Ureter (tissue), 1 donor: ENCODE measurements at regions not wholly inside any gene's neighbourhood (a gene's known extent, or its start where the extent isn't known, plus 50 kb on each side); places are given as distances from the start of the nearest gene placed in this dataset.
"Not testable (repeated sequence)": the region's sequence is repeated elsewhere in the genome, so short reads cannot be mapped to it uniquely, and the experiment has no call there.

Experiments
- DNase-seq: peaks from one replicate; pipeline ENCODE4 v3.0.0-alpha.2; 2020; ENCODE audit warnings: low spot score
- donor health status: DM: yes; HTN: yes; CAD: no.

- DNase-seq = no peak
Observed at GRCh38 chr10:2920637-2921036, 146.7 kb upstream of the PFKP start.

DNA sequence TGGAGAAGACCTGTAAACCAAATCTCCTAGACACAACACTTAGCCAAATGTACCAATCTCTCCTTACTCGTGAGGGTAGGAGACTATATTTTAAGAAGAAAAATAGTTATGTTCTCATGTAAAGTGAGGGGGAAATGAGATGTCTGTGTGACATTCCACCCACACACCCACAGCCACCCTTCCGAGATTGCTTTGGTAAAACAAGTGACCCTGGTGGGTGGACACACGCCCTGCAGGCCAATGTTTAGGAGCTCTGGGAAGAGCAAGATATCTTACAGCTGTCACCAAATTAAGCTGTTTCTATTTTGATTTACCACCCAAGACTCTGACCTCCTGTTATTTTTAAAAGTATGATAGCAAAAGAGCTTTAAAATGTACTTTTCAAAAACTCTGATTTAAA lies 147.2 kb upstream of the PFKP start:
- DNase-seq = no peak

GRCh38 chr10:2919016-2919415 lies 148.3 kb upstream of the PFKP start:
- DNase-seq = no peak

- no peak for DNase-seq
Observed at GRCh38 chr10:2918489-2918888, 148.9 kb upstream of the PFKP start.

GRCh38 chr10:2917926-2918325 lies 149.4 kb upstream of the PFKP start:
- no peak for DNase-seq

DNA sequence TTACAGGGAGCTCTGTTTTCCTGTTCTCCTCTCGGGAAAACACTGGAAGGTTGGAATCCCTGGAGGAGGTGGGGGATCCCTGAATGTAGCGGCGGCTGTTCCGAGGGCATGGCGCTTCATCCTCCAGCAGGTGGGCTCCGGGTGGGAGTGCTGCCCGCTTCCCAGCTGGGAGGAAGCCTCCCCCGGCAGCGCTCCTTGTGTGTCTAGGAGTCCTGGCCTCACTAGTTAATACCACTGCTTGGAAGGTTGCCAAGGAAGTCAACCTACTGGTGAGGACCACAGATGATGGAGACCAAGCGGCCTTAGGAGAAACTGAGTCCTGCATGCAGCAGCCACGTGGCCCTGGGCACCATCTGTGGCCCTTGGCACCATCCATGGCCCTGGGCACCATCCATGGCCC lies 151.9 kb upstream of the PFKP start:
- no peak for DNase-seq

DNA sequence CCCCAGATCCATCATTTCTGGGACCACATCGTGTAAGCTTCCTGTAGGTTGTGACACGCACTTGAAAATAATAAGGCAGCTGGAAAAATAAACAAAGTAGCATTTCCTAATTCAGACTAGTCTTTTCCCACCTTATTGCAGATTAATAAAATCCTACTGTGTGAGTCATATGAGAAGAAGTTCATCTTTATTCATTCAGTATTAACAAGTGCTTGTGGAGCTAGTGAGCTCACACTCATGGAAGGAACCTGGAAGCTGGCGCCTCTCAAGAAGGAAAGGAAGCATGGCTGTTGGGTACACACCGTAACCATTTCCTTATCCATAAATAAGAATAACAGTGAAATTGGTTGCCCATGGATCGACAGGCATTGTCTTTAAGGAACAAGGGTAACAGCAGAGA lies 152.6 kb upstream of the PFKP start:
- no peak for DNase-seq

DNA sequence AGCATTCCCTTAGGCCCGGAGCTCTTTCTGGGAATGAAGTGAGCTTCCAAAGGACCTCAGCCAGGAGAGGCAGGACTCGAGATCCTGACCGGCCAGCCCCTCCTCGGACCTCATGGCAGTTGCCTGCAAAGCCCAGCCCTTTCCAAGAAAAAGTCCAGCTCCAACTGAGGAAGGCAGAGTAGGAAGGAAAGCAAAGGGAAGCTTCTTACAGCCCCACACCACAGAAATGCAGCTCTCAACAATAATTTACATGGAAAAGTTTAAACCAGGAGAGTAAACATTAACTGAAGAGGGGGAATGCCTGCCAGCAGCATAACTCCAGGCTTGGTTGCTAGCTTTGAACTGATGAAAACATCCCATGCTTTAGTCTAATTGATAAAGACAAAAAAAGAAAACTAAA lies 153.9 kb upstream of the PFKP start:
- no peak for DNase-seq

DNA sequence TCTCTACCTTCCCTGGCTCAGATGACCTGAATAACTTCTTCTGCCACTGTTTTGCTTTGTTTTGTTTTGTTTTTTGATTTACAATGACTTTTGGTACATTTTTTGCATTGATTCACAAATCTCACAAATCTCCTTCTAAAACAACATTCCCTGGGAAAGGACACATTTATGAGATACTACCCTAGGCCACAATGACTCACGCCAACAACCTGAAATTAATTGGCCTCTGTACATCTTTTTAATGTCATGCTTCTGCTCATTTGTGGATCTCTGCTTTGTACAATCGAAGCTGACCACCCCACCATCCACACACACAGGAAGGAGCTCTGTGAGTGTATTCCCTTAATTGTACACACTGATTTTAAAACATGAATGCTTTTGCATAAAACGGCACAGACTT lies 156.7 kb upstream of the PFKP start:
- DNase-seq = no peak

- DNase-seq = no peak
Observed at GRCh38 chr10:2909921-2910320, 157.4 kb upstream of the PFKP start.

DNA sequence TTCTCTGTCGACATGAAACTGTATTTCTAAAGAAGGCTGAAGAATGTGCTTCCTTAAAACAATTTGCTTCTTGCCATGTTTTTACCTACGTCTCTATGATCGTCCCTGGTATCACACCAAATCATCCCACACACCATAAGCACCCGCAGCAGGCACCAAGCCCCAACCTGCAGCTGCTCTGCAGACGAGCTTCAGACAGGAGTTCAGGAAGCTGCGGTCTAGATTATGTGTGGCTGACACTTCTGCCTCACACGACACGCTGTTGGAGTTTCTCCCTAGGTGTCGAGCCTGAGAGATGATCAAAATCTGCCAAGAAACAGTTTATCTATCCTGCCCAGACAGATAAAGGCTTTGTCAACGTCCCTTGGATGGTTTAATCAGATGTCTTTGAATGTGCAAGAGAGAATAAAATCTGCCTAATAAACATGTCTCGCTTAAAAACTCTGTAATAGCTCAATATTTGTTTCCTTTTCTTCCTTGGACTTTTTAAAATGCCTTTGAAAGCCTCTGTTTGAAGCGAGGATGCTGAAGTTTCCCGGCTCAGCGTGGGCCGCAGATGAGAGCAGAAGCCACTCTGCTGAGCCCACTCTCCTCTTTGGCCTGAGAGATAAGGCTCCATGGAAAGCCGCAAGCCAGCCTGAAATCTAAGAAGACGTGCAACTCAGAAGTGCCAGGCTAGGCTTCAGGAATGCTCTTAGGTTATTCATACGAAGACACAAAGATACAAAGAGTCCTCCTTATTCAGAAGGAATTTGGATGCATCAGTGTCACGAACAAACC lies 158.3 kb upstream of the PFKP start:
- no peak for DNase-seq

GRCh38 chr10:2906974-2907373 lies 160.4 kb upstream of the PFKP start:
- no peak for DNase-seq

GRCh38 chr10:2905851-2906250 lies 161.5 kb upstream of the PFKP start:
- DNase-seq = no peak

- DNase-seq = peak; percentile 29
Observed at GRCh38 chr10:2900530-2900929, 166.8 kb upstream of the PFKP start.

DNA sequence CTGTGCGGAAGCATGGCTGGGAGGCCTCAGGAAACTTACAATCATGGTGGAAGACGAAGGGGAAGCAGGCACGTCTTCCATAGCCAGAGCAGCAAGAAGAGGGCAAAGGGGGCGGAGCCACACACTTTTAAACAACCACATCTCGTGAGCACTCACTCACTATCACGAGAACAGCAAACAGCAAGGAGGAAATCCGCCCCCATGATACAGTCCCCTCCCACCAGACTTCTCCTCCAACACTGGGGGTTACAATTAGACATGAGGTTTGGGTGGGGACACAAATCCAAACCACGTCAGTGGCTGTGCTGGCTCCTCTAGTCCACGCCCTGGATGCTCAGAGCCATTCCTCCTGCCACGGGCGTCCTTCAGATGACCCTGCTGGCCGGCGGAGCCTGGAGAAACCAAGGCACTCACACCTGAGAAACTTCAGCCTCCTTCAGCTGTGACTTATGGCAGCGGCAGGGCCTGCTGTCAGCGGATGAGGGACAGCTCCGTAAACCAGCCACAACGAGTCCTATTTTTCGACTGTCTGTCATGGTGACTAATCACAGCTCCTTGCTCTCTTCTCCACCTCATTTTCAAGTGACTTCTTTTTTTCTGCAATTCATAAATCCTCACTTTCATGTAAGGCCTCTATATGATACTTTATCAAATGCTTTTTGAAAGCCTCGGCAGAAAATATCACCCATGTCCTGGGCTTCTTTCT lies 167.9 kb upstream of the PFKP start:
- DNase-seq = no peak

- DNase-seq = no peak
Observed at GRCh38 chr10:2898509-2898860, 168.9 kb upstream of the PFKP start.

DNA sequence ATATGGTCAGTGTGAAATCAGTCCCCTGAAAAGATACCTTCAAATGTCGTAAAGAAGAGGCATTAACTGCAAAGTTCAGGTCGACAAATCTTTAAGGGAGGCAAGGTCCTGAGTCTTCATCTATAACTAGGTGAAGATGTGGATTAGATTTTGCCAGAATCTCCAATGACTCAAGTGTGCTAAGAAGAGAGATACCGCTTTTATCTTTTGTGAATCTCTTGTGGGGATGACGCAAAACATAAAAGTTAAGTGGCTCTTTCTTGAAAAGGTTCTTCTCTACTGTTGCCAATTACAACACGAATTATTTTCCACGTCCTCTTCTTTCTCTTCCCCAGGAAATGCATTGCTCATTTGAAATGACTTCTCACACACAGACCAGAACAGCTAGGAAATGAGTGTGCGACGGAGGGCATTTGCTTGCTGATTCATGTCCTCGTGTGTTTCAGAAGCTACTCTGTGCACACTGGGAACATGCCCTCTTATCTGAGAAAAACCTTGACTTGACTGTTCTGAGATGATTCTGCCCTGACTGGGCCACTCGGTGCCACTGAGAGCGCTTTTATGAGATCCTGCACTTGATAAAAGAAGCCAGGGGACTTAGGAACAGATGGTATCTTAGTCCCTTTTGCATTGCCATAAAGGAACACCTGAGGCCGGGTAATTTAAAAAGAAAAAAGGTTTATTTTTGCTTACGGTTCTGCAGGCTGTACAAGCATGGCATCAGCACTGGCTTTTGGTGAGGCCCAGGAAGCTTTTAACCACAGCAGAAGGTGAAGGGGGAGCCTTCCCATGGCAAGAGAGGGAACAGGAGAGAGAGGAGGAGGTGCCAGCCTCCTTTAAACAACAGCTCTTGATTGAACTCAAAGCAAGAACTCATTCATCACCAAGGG lies 169.5 kb upstream of the PFKP start:
- no peak for DNase-seq

DNA sequence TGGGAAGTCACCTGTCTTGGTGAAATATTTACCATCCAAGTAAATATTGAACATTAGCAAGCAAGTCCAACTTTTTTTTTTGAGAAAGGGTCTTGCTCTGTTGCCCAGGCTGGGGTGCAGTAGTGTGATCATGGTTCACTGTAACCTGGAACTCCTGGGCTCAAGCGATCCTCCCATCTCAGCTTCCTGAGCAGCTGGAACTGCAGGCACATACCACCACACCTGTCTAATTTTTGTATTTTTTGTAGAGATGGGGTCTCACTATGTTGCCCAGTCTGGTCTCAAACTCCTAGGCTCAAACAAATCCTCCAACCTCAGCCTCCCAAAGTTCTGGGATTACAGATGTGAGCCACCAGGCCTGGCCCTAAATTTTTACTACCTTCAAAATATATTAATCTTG lies 171.0 kb upstream of the PFKP start:
- not testable (repeated sequence) for DNase-seq

- DNase-seq = no peak
Observed at GRCh38 chr10:2895594-2896196, 171.7 kb upstream of the PFKP start.

DNA sequence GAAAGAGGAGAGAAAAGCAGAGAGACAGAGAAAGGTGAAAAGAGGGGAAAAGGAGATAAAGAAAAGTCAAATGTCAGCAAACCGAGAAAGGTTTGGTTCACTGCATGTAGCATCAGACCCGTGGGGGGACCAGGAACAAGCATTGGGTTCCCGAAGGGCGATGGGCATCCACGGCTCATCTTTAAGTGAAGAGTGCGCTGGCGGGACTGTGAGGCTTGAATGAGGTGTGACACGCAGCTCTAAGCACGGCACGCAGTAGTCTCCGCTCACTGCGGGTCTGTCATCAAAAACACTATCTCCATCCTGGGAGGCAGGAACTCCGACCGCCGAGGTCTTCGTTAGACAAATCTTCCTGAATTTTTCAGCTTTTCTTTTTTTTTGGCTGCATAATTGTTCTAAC lies 173.4 kb upstream of the PFKP start:
- no peak for DNase-seq

DNA sequence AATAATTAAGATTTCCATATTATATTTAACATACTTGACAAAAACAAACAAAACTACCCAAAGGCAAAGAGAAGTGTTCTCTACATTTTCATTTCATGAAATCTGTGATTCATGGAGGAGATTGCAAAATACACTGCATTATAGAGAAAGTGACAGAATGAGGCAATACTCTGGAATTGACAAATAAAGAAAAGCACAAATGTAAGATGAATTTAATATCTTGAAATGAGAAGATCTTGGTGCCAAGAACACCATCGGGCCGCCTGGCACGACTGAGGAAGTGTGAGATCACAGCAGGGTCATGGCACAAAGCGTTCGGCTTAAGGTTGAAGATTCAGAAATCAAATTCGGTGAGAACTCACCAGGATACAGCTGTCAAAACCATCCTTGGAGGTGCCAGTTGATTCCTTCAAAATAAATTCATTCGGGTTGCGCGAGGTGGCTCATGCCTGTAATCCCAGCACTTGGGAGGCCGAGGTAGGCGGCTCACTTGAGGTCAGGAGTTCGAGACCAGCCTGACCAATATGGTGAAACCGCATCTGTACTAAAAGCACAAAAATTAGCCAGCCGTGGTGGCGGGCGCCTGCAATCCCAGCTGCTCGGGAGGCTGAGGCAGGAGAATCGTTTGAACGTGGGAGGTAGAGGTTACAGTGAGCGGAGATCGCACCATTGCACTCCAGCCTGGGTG lies 174.0 kb upstream of the PFKP start:
- no peak for DNase-seq

GRCh38 chr10:2891770-2892124 lies 175.6 kb upstream of the PFKP start:
- DNase-seq = no peak
